GM12878 (cell line): ENCODE measurements at regions not wholly inside any gene's neighbourhood (a gene's known extent, or its start where the extent isn't known, plus 50 kb on each side); places are given as distances from the start of the nearest gene placed in this dataset.

Experiments
- ATAC-seq: fragments of 200-7000 bp; cut with Tn5 transposase; 3 replicates; pipeline ENCODE4 v1.9.1; 2020; ENCODE audit warnings: mild to moderate bottlenecking, moderate library complexity
- BruUV-seq: library from RNA; stranded (reverse); fragments of 400-500 nt; replicated peaks from 2 replicates; lab custom pipeline; 2021; lab: Mats Ljungman, UMichigan
- CTCF ChIA-PET: fragments of 300-600 bp; sonication (Branson Sonifier 250); formaldehyde crosslinking; extraction: SDS; loops from one replicate; lab custom pipeline; 2021; ENCODE audit warnings: inconsistent platforms; lab: Yijun Ruan, JAX
- POLR2A ChIA-PET: fragments of 350-600 bp; formaldehyde crosslinking; extraction: SDS; loops from one replicate; lab custom pipeline; 2021; ENCODE audit warnings: inconsistent platforms; lab: Charles Lee
- RAD21 ChIA-PET: fragments of 300-600 bp; sonication (Branson Sonifier 250); formaldehyde crosslinking; loops from one replicate; lab custom pipeline; 2023; ENCODE audit warnings: antibody characterized with exemption; ENCODE audit not compliant: unreplicated experiment; lab: Charles Lee
- SMC1A ChIA-PET: fragments of 300-600 bp; sonication (Branson Sonifier 250); formaldehyde crosslinking; loops from one replicate; lab custom pipeline; 2023; ENCODE audit not compliant: unreplicated experiment, uncharacterized antibody; lab: Charles Lee
- DNase-seq: peaks from one replicate; pipeline ENCODE4 v3.0.0-alpha.2; 2011; ENCODE audit warnings: low read depth, low spot score
- FAIRE-seq: peaks from 3 replicates; lab custom pipeline; 2011; peaks lifted over from hg19 to GRCh38; lab: Jason Lieb, UNC
- H2AFZ ChIP-seq: 2 replicates; pipeline ENCODE4 v1.6.0; 2011; ENCODE audit warnings: low read depth, low read length, control low read depth; ENCODE audit not compliant: control insufficient read depth
- H3K27ac ChIP-seq: 2 replicates; pipeline ENCODE4 v1.5.1; 2011; ENCODE audit warnings: control low read depth; ENCODE audit not compliant: control insufficient read depth, insufficient read depth
- H3K27me3 ChIP-seq, 2 experiments: replicated peaks in 1 of 2; 2 replicates each; pipeline versions ENCODE4 v1.6.0 to v1.6.1; 2011; ENCODE audit warnings: low read length in 1 of 2; ENCODE audit not compliant: control insufficient read depth in 2 of 2, insufficient read depth in 2 of 2
- H3K36me3 ChIP-seq, 2 experiments: 2 replicates each; pipeline ENCODE4 v1.5.1; 2011; ENCODE audit warnings: low read length in 1 of 2; ENCODE audit not compliant: control insufficient read depth in 2 of 2, insufficient read depth in 2 of 2
- H3K4me1 ChIP-seq: 2 replicates; pipeline ENCODE4 v1.6.1; 2011; ENCODE audit warnings: mild to moderate bottlenecking, low read length, moderate library complexity, mixed read lengths; ENCODE audit not compliant: control insufficient read depth, insufficient read depth
- H3K4me2 ChIP-seq: 2 replicates; pipeline ENCODE4 v1.6.0; 2011; ENCODE audit warnings: control low read depth; ENCODE audit not compliant: control insufficient read depth, insufficient read depth
- H3K4me3 ChIP-seq: fragments of 200-600 bp; sonication (generic); 2 replicates; pipeline ENCODE4 v1.5.1; 2016
- H3K79me2 ChIP-seq: 2 replicates; pipeline ENCODE4 v1.6.0; 2011; ENCODE audit warnings: low read length; ENCODE audit not compliant: control insufficient read depth, insufficient read depth
- H3K9ac ChIP-seq: 2 replicates; pipeline ENCODE4 v1.8.0; 2011; ENCODE audit warnings: low read length, control low read depth, mixed read lengths; ENCODE audit not compliant: control insufficient read depth, insufficient read depth
- H3K9me3 ChIP-seq: replicated peaks from 3 replicates; pipeline ENCODE4 v1.5.1; 2011; ENCODE audit warnings: mild to moderate bottlenecking, low read length; ENCODE audit not compliant: control insufficient read depth, insufficient read depth
- H4K20me1 ChIP-seq: 2 replicates; pipeline ENCODE4 v1.6.0; 2011; ENCODE audit not compliant: control insufficient read depth, insufficient read depth
- ATF7 ChIP-seq: fragments of 450-650 bp; IDR thresholded peaks from 2 replicates; pipeline ENCODE4 v1.6.1; 2016; ENCODE audit warnings: low read depth, mild to moderate bottlenecking
- CHD1 ChIP-seq: IDR thresholded peaks from 2 replicates; pipeline ENCODE4 v1.6.1; 2012; ENCODE audit warnings: low read depth, low read length, improper control_type of control experiment
- E2F4 ChIP-seq: IDR thresholded peaks from 2 replicates; pipeline ENCODE4 v1.6.1; 2012; ENCODE audit warnings: low read depth, low read length, improper control_type of control experiment
- EZH2 ChIP-seq: IDR thresholded peaks from 2 replicates; pipeline ENCODE4 v1.6.1; 2012; ENCODE audit warnings: low read depth, mild to moderate bottlenecking, control low read depth, inconsistent platforms, low read length, borderline replicate concordance; ENCODE audit not compliant: control insufficient read depth
- IKZF2 ChIP-seq, 2 experiments: fragments of 450-650 bp; IDR thresholded peaks; 2 replicates each; pipeline ENCODE4 v1.6.1; 2017; ENCODE audit warnings: mild to moderate bottlenecking in 2 of 2, moderate library complexity in 2 of 2
- IRF5 ChIP-seq: fragments of 450-650 bp; IDR thresholded peaks from 2 replicates; pipeline ENCODE4 v1.6.1; 2017; ENCODE audit warnings: borderline replicate concordance
- NFYB ChIP-seq: IDR thresholded peaks from 2 replicates; pipeline ENCODE4 v1.6.1; 2011; ENCODE audit warnings: low read depth, mild to moderate bottlenecking, low read length, improper control_type of control experiment, moderate library complexity; ENCODE audit not compliant: insufficient read depth
- SUPT20H ChIP-seq: IDR thresholded peaks from 2 replicates; pipeline ENCODE4 v1.6.1; 2011; ENCODE audit warnings: low read depth, mild to moderate bottlenecking, low read length, moderate library complexity, borderline replicate concordance; ENCODE audit not compliant: control insufficient read depth
- in situ Hi-C: fragments of 300-500 bp; cut with MboI; formaldehyde crosslinking; loops from 9 replicates; pipeline ENCODE4 v1.14.3; 2018; ENCODE audit warnings: mixed read lengths
- intact Hi-C: fragments of 100-400 bp; cut with micrococcal nuclease; formaldehyde crosslinking; loops from one replicate; pipeline ENCODE4 v1.14.2; 2022; ENCODE audit not compliant: unreplicated experiment
- TF ChIP-seq, protein P1 (sequence below): IDR thresholded peaks from 2 replicates; pipeline ENCODE4 v1.6.1; 2011; ENCODE audit warnings: mild to moderate bottlenecking, low read depth, low read length, moderate library complexity; ENCODE audit not compliant: insufficient replicate concordance
- TF ChIP-seq, protein P2 (sequence below): fragments of 450-650 bp; IDR thresholded peaks from 2 replicates; pipeline ENCODE4 v1.6.1; 2017; ENCODE audit warnings: low read depth, mild to moderate bottlenecking, moderate library complexity
- TF ChIP-seq, protein P3 (sequence below): IDR thresholded peaks from 2 replicates; pipeline ENCODE4 v1.6.1; 2011; ENCODE audit warnings: low read depth, low read length, improper control_type of control experiment, borderline replicate concordance
- TF ChIP-seq, protein P4 (sequence below): IDR thresholded peaks from 2 replicates; pipeline ENCODE4 v1.6.1; 2011; ENCODE audit warnings: borderline replicate concordance, low read depth, mild to moderate bottlenecking, moderate library complexity, mixed read lengths, low read length; ENCODE audit not compliant: insufficient read depth; ENCODE audit errors: extremely low read length

DNA sequence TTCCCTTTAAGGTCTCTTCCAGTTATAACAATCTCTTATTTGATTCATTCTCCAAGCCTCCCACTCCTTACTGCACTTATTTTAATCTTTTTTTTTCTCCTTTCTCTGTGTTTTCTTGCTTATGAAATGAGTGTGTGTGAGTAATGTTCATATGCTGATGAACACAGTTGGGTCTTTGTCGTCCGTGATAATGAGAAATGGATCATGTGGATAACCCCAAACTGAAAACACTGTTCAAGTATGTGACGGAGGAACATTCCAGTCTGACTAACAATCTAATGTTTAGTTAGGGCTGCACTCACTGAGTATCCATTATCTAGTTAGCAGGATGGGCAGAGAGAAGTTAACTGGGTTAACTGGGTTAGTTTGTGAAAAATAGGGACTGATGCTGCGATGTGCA, 253.1 kb upstream of the DUSP10 start (continued):
- no peak for TF ChIP-seq IRF5
- TF ChIP-seq, protein P1, sequence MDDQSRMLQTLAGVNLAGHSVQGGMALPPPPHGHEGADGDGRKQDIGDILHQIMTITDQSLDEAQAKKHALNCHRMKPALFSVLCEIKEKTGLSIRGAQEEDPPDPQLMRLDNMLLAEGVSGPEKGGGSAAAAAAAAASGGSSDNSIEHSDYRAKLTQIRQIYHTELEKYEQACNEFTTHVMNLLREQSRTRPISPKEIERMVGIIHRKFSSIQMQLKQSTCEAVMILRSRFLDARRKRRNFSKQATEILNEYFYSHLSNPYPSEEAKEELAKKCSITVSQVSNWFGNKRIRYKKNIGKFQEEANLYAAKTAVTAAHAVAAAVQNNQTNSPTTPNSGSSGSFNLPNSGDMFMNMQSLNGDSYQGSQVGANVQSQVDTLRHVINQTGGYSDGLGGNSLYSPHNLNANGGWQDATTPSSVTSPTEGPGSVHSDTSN, result no peak
- TF ChIP-seq, all 136 proteins: peak for 0

GRCh38 chr1:221994274-221994698, 252.4 kb upstream of the DUSP10 start:
- FAIRE-seq, result peak; percentile 81
- TF ChIP-seq, protein P1, result no peak
- TF ChIP-seq EZH2 (no peak), ATF7 (no peak), CHD1 (no peak), NFYB (no peak), SUPT20H (no peak), E2F4 (no peak), IKZF2 (IDR thresholded peaks at IDR 0.05) (peak; percentile 33 to 39; a peak in 2 of 4 replicates)
- TF ChIP-seq, protein P2, sequence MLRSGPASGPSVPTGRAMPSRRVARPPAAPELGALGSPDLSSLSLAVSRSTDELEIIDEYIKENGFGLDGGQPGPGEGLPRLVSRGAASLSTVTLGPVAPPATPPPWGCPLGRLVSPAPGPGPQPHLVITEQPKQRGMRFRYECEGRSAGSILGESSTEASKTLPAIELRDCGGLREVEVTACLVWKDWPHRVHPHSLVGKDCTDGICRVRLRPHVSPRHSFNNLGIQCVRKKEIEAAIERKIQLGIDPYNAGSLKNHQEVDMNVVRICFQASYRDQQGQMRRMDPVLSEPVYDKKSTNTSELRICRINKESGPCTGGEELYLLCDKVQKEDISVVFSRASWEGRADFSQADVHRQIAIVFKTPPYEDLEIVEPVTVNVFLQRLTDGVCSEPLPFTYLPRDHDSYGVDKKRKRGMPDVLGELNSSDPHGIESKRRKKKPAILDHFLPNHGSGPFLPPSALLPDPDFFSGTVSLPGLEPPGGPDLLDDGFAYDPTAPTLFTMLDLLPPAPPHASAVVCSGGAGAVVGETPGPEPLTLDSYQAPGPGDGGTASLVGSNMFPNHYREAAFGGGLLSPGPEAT, result no peak
- TF ChIP-seq, protein P3, sequence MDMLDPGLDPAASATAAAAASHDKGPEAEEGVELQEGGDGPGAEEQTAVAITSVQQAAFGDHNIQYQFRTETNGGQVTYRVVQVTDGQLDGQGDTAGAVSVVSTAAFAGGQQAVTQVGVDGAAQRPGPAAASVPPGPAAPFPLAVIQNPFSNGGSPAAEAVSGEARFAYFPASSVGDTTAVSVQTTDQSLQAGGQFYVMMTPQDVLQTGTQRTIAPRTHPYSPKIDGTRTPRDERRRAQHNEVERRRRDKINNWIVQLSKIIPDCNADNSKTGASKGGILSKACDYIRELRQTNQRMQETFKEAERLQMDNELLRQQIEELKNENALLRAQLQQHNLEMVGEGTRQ, result no peak
- TF ChIP-seq, protein P4, sequence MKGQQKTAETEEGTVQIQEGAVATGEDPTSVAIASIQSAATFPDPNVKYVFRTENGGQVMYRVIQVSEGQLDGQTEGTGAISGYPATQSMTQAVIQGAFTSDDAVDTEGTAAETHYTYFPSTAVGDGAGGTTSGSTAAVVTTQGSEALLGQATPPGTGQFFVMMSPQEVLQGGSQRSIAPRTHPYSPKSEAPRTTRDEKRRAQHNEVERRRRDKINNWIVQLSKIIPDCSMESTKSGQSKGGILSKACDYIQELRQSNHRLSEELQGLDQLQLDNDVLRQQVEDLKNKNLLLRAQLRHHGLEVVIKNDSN, result no peak

More at GRCh38 chr1:221994274-221994698, 252.4 kb upstream of the DUSP10 start:
- Histone ChIP-seq H3K36me3 (no peaks in the 10 kb centered on the region), H2AFZ (peak overlapping the region; percentile 46), H4K20me1 (no peaks in the 10 kb centered on the region), H3K4me1 (peaks cover 17% of the 10 kb centered on the region), H3K27ac (no peak overlapping the region), H3K4me2 (peak overlapping the region; percentile 56; the same call in 1 of the 2 replicates), H3K4me3 (no peak overlapping the region), H3K9ac (no peak overlapping the region), H3K9me3 (peaks cover 12% of the 10 kb centered on the region; the same call in 2 of the 3 replicates), H3K79me2 (no peaks in the 10 kb centered on the region), H3K27me3 (no peaks in the 10 kb centered on the region)
- DNase-seq (peak; percentile 38), ATAC-seq (peak; percentile 69)
- in situ Hi-C loops (no loop called here), intact Hi-C loops (loop anchor here (5.0 kb wide), 1 partner anchor 252 kb away; the partner anchor contains the start of gene DUSP10)
- ChIA-PET SMC1A (interaction anchor here (1.6 to 3.1 kb wide), 4 partner anchors 54 to 237 kb away, joined by 4 to 15 read pairs (median 5); no protein-coding TSS in a partner anchor), POLR2A (interaction anchor here (1.1 kb wide), 1 partner anchor 115 kb away, joined by 4 read pairs; no protein-coding TSS in a partner anchor), CTCF (interaction anchor here (0.6 to 2.5 kb wide), 5 partner anchors 14 to 1276 kb away, joined by 3 to 15 read pairs (median 3); no protein-coding TSS in a partner anchor), RAD21 (interaction anchor here (0.6 to 1.9 kb wide), 2 partner anchors 15 to 58 kb away, joined by 3 to 8 read pairs; no protein-coding TSS in a partner anchor)
- no TSS peak for BruUV-seq
